ENCODE measurements at regions not wholly inside any gene's neighbourhood (a gene's known extent, or its start where the extent isn't known, plus 50 kb on each side); places are given as distances from the start of the nearest gene placed in this dataset.

GRCh38 chr2:62589691-62590356, 83.8 kb upstream of the TMEM17 start:
- TF ChIP-seq CTCF (conservative IDR thresholded peaks at IDR 0.05; ENCODE audit: low read depth, low read length) (no peak), EZH2 (IDR thresholded peaks at IDR 0.05; ENCODE audit: borderline replicate concordance, low read depth, low read length, poor library complexity, severe bottlenecking) (no peak)

Measured in A673 (cell line).